ENCODE measurements at regions not wholly inside any gene's neighbourhood (a gene's known extent, or its start where the extent isn't known, plus 50 kb on each side); places are given as distances from the start of the nearest gene placed in this dataset.

DNA sequence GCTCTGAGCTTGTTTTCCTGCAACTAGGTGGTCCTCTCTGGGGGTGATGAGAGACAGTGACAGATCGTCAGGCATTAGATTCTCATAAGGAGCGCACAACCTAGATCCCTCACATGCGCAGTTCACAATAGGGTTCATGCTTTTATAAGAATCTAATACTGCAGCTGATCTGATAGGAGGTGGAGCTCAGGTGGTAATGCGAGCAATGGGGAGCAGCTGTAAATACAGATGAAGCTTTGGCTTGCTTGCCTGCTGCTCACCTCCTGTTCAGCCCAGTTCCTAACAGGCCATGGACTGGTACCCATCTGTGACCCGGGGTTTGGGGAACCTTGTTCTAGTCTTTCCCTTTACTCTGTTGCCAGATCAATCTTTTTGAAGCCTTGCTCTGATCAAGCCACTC, 89.5 kb upstream of the POU5F2 start:
- intact Hi-C loops (cut with DNase I) = no loop called here
- DNase-seq (no peak), ATAC-seq (ENCODE audit: poor library complexity) (no peak)

DNA sequence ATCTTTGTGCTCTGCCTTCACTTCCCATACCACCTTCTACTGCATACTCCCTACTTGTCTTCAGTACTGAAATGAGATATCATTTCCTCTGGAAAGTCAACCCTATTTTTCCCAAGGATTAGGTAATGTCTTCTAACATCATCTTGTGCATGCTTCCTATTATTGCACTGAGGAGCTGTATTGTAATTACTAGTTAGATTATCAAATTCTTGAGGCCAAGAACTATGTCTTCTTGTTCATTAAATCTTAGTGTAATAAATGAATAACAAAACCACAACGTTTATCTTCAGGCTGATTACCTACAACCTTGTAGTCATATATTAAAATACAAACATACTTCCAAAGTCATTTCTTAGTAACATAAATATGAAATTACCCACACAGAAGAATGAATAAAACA, 87.9 kb upstream of the POU5F2 start:
- DNase-seq (no peak), ATAC-seq (ENCODE audit: poor library complexity) (no peak)
- intact Hi-C loops (cut with DNase I) = no loop called here

DNA sequence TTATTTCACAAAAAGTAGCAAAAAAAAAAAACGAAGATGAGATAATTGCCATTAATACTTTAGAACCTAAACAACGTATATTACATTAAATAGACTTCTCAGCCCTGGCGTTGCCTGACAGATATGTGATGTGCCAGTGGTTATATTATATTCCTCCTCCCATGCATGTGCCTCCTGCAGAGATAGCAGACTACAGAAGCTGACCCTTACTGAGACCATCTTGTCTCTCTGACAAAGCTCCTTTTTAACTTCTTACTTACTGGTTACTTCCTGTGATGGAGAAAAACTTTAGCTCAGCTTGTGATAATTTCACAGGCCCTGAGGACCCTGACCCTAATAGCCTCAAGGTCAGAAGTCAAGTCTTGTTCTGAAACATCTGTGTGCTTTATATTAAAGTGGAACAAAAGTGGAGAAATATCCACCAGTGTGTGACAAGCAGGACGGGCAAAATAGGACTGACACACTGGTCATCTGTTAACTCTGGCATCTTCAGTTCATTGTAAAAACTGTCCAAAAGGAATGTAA, 80.6 kb upstream of the POU5F2 start:
- ATAC-seq (ENCODE audit: poor library complexity) (no peak), DNase-seq (no peak)
- intact Hi-C loops (cut with DNase I) = no loop called here

DNA sequence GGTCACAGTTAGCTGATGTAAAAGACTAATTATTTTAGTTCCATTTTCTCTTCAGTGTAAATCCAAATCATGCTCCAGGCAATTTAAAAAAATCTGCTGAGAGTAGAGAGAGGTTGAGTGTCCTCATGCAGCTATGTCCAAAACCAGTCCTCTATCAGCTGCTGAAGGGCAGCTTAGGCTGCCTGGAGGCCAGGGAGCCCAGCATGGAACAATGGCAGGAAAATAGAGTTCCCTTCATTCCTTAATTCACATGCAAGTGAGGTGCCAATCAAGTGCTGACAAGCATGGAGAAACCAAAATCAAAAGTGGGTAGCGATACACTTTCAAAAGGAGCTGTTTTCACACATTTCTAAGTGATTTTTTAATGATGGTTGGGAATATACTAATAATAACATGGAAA, 78.3 kb upstream of the POU5F2 start:
- no peak for ATAC-seq (ENCODE audit: poor library complexity)
- intact Hi-C loops (cut with DNase I) = no loop called here
- DNase-seq = no peak

DNA sequence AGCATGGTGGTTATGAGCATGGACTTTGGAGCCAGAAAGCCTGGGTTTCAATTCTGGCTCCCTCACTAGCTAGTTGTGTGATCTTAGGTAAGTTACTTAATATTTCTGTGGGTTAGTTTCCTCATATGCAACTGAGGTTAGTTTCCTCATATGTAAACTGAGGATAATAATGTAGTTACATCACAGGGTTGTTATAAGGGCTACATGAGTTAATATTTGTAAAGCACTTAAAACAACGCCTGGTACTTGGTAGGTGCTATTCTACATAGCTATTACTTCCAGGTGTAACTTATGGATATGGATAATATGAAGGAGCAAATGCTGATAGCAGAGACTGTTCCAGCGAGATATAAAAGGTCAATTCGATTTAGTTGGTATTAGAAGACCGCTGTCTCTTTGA, 69.4 kb upstream of the POU5F2 start:
- DNase-seq (no peak), ATAC-seq (ENCODE audit: poor library complexity) (no peak)
- intact Hi-C loops (cut with DNase I) = no loop called here

DNA sequence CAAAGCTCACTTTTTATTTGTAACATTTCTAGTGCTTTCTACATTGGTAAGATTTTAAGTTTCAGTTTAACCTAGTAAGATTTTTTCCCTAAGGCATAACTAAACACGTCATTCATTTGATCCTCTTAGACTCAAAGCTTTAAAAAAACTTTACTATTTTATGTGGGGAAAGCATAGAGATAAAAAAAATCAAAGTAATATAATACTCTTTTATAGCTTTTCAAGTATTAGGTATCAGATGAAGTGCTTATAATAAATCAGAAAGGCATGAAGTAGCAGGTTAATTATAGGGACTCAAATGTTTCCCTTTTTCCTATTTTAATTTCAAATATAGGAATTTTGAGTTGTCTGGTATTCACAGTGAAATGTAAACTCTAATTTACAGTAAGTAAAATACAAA, 68.0 kb upstream of the POU5F2 start:
- intact Hi-C loops (cut with DNase I) = loop anchor here (10.0 kb wide), 1 partner anchor 205 kb away; no protein-coding TSS in a partner anchor
- DNase-seq = no peak
- ATAC-seq (ENCODE audit: poor library complexity) = no peak

DNA sequence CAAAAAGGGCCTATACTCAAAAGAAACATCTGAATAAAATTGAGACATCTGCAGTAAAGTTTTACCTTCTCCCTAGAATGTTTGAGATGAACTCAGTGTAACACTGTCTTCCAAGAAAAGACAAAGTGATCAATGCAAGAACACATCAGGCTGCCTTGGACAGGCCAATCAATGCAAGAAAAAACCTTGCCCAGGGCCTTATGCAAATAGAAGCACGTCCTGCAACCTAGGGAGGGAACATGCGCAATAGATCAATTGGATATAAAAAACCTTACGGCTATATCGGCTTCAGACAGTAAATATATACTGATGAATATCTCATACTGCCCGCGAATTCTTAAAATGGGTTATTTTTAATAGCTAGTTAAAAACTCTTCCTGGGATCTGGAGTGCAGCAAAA, 66.4 kb upstream of the POU5F2 start:
- intact Hi-C loops (cut with DNase I) = loop anchor here (10.0 kb wide), 1 partner anchor 203 kb away; no protein-coding TSS in a partner anchor

DNA sequence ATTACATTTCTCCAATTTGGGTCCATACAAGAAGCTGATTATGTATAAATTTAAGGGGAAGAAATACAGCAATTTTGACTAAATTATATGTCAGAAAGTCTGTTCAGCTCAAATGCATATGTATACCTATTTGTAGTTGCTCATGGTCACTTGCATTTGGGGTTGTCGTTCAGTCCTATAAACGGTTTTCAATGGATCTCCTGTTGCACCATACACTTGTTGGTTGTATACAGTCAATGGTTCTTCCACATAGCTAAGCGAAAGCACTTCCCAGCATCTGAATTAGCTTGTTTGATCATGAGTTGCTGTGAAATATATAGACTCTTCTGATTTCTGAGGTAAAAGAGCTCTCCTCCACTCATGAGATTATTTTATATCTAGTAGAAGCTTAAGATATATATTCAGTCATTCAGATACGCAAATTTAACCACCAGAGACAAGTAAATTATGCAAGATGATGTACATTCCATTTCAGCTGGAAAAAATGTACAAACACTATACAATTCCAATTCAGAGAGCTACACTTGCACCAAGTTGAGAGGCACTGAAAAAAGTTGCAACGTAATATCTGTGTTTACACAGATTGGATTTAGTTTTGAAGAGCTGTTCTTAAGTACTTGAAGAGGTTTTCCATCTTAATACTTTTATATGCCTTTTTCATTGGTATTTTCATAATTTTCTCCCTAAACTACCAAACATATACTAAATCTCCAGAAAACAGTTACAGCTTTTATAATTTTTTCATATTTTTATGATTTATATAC, 64.4 kb upstream of the POU5F2 start:
- ATAC-seq (ENCODE audit: poor library complexity) (no peak), DNase-seq (no peak)
- intact Hi-C loops (cut with DNase I) = loop anchor here (10.0 kb wide), 1 partner anchor 201 kb away; no protein-coding TSS in a partner anchor

More for the DNA sequence above, 66.4 kb upstream of the POU5F2 start:
- DNase-seq (no peak), ATAC-seq (ENCODE audit: poor library complexity) (no peak)

DNA sequence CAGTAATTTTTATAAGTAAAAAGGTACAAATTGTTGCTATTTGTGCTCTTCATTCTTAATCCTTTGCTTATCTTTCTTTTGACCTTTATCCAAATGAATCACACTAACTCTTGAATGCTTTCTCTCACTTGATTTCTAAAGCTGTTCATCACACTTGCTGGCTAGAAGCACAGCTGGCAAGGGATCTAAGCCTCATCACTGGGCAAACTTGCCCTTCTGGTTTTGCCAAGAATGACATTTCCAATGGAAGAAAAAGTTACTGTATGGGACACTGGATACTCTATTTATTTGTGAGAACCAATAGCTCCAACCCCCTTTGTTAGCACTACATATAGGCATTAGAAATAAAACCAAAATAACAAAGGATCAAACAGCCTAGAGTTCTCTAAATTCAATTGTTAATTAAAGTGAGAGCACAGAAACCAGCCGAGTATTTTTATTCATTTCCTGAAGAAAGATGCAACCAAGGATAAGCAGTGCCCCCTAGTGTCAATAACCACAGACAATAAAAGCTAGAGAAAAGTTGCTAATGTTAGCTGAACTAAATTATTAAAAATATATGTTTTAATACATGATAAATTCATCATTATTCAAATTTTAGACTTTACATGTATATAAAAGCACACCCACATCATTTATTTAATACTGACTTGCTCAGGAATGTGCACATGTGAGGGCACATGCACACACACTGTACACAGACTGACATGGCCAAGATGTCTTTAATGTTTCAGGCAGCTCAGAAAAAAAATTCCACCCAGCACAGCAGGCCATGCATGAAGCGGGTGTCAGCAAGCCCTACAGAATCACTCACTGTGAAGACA, 59.8 kb upstream of the POU5F2 start:
- DNase-seq (no peak), ATAC-seq (ENCODE audit: poor library complexity) (no peak)
- intact Hi-C loops (cut with DNase I) = loop anchor here (10.0 kb wide), 1 partner anchor 196 kb away; no protein-coding TSS in a partner anchor

DNA sequence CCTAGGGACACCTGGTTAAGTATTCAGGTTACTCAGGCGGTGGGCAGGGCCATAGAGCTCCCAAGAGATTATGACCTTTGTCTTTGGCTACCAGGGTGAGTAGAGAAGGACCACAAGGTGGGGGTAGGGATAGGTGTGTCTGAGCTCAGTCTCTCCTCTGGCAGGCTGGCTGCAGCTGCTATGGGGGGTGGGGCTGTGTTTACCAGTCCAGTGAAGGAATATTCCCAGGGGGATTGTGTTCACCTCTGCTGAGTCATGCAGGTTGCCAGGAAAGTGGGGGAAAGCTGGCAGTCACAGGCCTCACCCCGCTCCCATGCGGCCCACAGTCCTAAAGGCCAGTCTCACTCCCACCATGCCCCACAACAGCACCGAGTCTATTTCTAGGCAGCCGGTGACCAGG, 53.6 kb upstream of the POU5F2 start:
- no peak for ATAC-seq (ENCODE audit: poor library complexity)
- intact Hi-C loops (cut with DNase I) = no loop called here

DNA sequence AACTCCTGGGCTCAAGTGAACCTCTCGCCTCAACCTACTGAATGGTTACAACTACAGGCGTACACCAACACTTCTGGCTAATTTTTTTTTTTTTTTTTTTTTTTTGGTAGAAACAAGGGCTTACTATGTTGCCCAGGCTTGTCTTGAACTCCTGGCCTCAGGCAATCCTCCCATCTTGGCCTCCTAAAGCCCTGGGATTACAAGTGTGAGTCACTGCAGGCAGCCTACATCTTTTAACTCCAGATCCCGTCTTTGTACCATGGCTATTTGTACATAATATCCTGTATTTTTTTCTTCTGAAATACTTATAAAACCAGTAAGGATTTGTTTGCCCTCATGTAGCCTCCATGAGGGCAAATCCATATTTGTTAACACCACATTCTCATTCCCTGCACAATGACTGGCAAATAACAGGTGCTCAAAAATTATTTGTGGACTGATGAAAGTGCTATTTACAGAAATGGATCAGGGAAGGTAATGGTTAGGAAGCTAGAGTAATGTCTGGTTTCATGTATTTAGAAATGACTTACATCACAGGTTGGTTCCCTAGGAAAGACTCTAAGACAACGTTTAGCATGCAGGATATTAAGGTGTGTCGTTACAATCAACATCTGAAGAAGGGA, 51.9 kb upstream of the POU5F2 start:
- intact Hi-C loops (cut with DNase I) = no loop called here

More for the DNA sequence above, 53.6 kb upstream of the POU5F2 start:
- DNase-seq = no peak

DNA sequence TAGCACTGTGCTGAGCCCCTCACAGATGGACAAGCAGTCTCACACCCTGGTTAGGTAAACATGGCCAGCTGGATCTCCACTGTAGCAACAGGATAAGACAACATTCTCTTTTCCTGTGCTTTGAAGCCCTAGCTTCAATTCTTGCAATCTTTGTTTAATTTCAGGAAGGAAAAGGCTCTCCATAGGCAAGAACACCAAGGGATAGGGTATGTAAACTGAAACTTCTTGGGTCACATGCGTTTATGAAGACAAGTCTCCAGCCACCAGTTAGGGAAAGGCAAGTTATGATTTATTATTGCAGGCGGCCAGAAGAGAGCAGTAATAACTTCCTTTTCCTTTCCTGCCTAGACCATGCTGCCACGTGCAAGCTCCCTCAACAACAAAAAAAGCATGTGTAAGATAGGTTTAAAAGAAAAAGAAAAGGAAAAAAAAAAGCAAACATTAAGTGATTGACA, 50.1 kb upstream of the POU5F2 start:
- DNase-seq (no peak), ATAC-seq (ENCODE audit: poor library complexity) (no peak)
- intact Hi-C loops (cut with DNase I) = no loop called here

More for the DNA sequence above, 51.9 kb upstream of the POU5F2 start:
- DNase-seq (no peak), ATAC-seq (ENCODE audit: poor library complexity) (no peak)
